ENCODE measurements at regions not wholly inside any gene's neighbourhood (a gene's known extent, or its start where the extent isn't known, plus 50 kb on each side); places are given as distances from the start of the nearest gene placed in this dataset.

- H3K27ac Mint-ChIP-seq: no peak overlapping the region
Observed at GRCh38 chr9:103730866-103731265, 363.2 kb upstream of the SMC2 start.

GRCh38 chr9:103731541-103731940, 362.6 kb upstream of the SMC2 start:
- intact Hi-C loops (cut with micrococcal nuclease): no loop called here
- Mint-ChIP-seq H3K27ac (no peak overlapping the region), H3K4me3 (no peak overlapping the region), H3K4me1 (no peaks in the 10 kb centered on the region), H3K36me3 (ENCODE audit: low read depth) (no peaks in the 10 kb centered on the region), H3K27me3 (no peaks in the 10 kb centered on the region), H3K9me3 (no peaks in the 10 kb centered on the region)
- no peak for DNase-seq

More at GRCh38 chr9:103730866-103731265, 363.2 kb upstream of the SMC2 start:
- no peaks in the 10 kb centered on the region for H3K27me3 Mint-ChIP-seq
- no peaks in the 10 kb centered on the region for H3K4me1 Mint-ChIP-seq
- no peaks in the 10 kb centered on the region for H3K9me3 Mint-ChIP-seq
- no peak overlapping the region for H3K4me3 Mint-ChIP-seq
- intact Hi-C loops (cut with micrococcal nuclease): no loop called here
- no peaks in the 10 kb centered on the region for H3K36me3 Mint-ChIP-seq (ENCODE audit: low read depth)
- DNase-seq: no peak

DNA sequence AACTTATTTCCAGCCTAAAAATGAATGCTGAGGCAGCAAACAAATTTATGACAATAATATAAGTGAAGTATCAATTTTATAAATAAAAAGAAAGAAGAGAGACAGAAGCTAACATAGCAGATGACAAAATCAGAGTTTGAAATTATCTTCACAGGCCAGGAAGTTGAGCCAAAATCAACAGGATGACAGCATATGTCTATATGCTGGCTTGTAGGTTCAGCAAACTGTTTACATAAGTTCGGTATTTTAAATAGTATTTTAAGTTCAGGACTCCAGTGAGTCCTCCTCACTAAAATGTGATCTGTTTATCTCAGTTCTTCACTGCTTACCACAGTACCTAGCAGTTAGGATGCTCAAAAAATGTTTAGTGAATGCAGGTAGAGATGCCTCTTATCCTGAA, 359.6 kb upstream of the SMC2 start:
- no peak for DNase-seq
- intact Hi-C loops (cut with micrococcal nuclease): no loop called here
- Mint-ChIP-seq H3K27ac (no peak overlapping the region), H3K4me1 (no peaks in the 10 kb centered on the region), H3K9me3 (no peaks in the 10 kb centered on the region), H3K27me3 (no peaks in the 10 kb centered on the region), H3K4me3 (no peak overlapping the region), H3K36me3 (ENCODE audit: low read depth) (no peaks in the 10 kb centered on the region)

GRCh38 chr9:103755441-103755840, 338.7 kb upstream of the SMC2 start:
- no peak for DNase-seq
- intact Hi-C loops (cut with micrococcal nuclease): no loop called here
- no peak overlapping the region for H3K27ac Mint-ChIP-seq
- no peak overlapping the region for H3K4me3 Mint-ChIP-seq
- no peaks in the 10 kb centered on the region for H3K9me3 Mint-ChIP-seq
- no peaks in the 10 kb centered on the region for H3K27me3 Mint-ChIP-seq
- no peaks in the 10 kb centered on the region for H3K36me3 Mint-ChIP-seq (ENCODE audit: low read depth)
- no peaks in the 10 kb centered on the region for H3K4me1 Mint-ChIP-seq

DNA sequence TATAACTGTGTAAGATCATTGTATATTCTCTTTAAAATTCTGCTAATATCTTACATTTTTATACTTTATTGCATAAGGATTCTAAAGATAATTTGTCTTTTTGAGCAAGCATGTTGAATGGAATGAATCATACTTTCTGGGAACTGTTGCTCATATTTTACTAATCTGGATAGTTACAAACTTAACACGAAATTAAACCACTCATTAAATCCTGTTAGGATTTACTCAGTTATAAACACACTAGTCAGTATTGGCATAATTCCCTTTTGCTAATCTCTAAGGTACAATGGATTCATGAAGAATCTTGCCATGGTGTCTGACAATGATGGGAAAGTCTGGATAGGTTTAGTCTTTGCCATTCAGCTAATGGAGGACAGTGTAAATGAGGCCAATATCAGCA, 338.1 kb upstream of the SMC2 start:
- H3K27ac Mint-ChIP-seq: no peak overlapping the region
- no peaks in the 10 kb centered on the region for H3K27me3 Mint-ChIP-seq
- intact Hi-C loops (cut with micrococcal nuclease): no loop called here
- no peak for DNase-seq
- H3K4me1 Mint-ChIP-seq: no peaks in the 10 kb centered on the region
- no peaks in the 10 kb centered on the region for H3K36me3 Mint-ChIP-seq (ENCODE audit: low read depth)
- H3K9me3 Mint-ChIP-seq: no peaks in the 10 kb centered on the region
- no peak overlapping the region for H3K4me3 Mint-ChIP-seq

DNA sequence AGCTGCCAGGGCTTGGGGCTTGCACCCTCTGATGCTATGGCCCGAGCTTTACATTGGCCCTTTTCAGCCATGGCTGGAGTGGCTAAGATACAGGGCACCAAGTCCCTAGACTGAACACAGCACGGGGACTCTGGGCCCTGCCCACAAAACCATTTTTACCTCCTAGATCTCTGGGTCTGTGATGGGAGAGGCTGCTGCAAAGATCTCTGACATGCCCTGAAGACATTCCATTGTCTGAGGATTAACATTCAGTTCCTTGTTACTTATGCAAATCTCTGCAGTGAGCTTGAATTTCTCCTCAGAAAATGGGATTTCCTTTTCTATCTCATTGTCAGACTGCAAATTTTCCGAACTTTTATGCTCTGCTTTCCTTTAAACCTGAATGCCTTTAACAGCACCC, 337.0 kb upstream of the SMC2 start:
- Mint-ChIP-seq H3K4me3 (no peak overlapping the region), H3K9me3 (no peaks in the 10 kb centered on the region), H3K27ac (no peak overlapping the region), H3K36me3 (ENCODE audit: low read depth) (no peaks in the 10 kb centered on the region), H3K27me3 (no peaks in the 10 kb centered on the region), H3K4me1 (no peaks in the 10 kb centered on the region)
- intact Hi-C loops (cut with micrococcal nuclease): no loop called here
- DNase-seq: no peak

GRCh38 chr9:103761466-103761865, 332.6 kb upstream of the SMC2 start:
- H3K27me3 Mint-ChIP-seq: no peaks in the 10 kb centered on the region

GRCh38 chr9:103789686-103790085, 304.4 kb upstream of the SMC2 start:
- no peaks in the 10 kb centered on the region for H3K4me1 Mint-ChIP-seq
- intact Hi-C loops (cut with micrococcal nuclease): loop anchor here (10.0 kb wide), 1 partner anchor 955 kb away; the partner anchor contains the start of gene NIPSNAP3A
- no peaks in the 10 kb centered on the region for H3K9me3 Mint-ChIP-seq
- H3K27me3 Mint-ChIP-seq: no peaks in the 10 kb centered on the region
- no peaks in the 10 kb centered on the region for H3K36me3 Mint-ChIP-seq (ENCODE audit: low read depth)
- no peak overlapping the region for H3K27ac Mint-ChIP-seq
- no peak overlapping the region for H3K4me3 Mint-ChIP-seq
- DNase-seq: no peak

More at GRCh38 chr9:103761466-103761865, 332.6 kb upstream of the SMC2 start:
- Mint-ChIP-seq H3K9me3 (no peaks in the 10 kb centered on the region), H3K4me1 (no peaks in the 10 kb centered on the region), H3K27ac (no peak overlapping the region), H3K4me3 (no peak overlapping the region), H3K36me3 (ENCODE audit: low read depth) (no peaks in the 10 kb centered on the region)
- no peak for DNase-seq
- intact Hi-C loops (cut with micrococcal nuclease): no loop called here

GRCh38 chr9:103798620-103799019, 295.5 kb upstream of the SMC2 start:
- peak; percentile 62 for DNase-seq
- intact Hi-C loops (cut with micrococcal nuclease): loop anchor here (2.0 to 10.0 kb wide), 2 partner anchors 294 to 946 kb away; partner anchors contain the start of gene NIPSNAP3A
- H3K36me3 Mint-ChIP-seq (ENCODE audit: low read depth): no peaks in the 10 kb centered on the region
- peaks cover 5% of the 10 kb centered on the region for H3K4me1 Mint-ChIP-seq
- no peaks in the 10 kb centered on the region for H3K27me3 Mint-ChIP-seq
- H3K27ac Mint-ChIP-seq: no peak overlapping the region
- no peaks in the 10 kb centered on the region for H3K9me3 Mint-ChIP-seq
- H3K4me3 Mint-ChIP-seq: no peak overlapping the region

- no peak overlapping the region for H3K27ac Mint-ChIP-seq
- peaks cover 5% of the 10 kb centered on the region for H3K4me1 Mint-ChIP-seq
- no peak for DNase-seq
- no peaks in the 10 kb centered on the region for H3K9me3 Mint-ChIP-seq
- intact Hi-C loops (cut with micrococcal nuclease): loop anchor here (2.0 to 10.0 kb wide), 2 partner anchors 293 to 945 kb away; partner anchors contain the start of gene NIPSNAP3A
- H3K36me3 Mint-ChIP-seq (ENCODE audit: low read depth): no peaks in the 10 kb centered on the region
- H3K27me3 Mint-ChIP-seq: no peaks in the 10 kb centered on the region
- no peak overlapping the region for H3K4me3 Mint-ChIP-seq
Observed at GRCh38 chr9:103799959-103800358, 294.1 kb upstream of the SMC2 start.

GRCh38 chr9:103802068-103802467, 292.0 kb upstream of the SMC2 start:
- intact Hi-C loops (cut with micrococcal nuclease): no loop called here
- peaks cover 5% of the 10 kb centered on the region for H3K4me1 Mint-ChIP-seq
- no peaks in the 10 kb centered on the region for H3K27me3 Mint-ChIP-seq
- no peaks in the 10 kb centered on the region for H3K9me3 Mint-ChIP-seq
- no peak for DNase-seq
- no peaks in the 10 kb centered on the region for H3K36me3 Mint-ChIP-seq (ENCODE audit: low read depth)
- no peak overlapping the region for H3K4me3 Mint-ChIP-seq
- H3K27ac Mint-ChIP-seq: no peak overlapping the region

- Mint-ChIP-seq H3K27me3 (no peaks in the 10 kb centered on the region), H3K27ac (no peak overlapping the region), H3K4me1 (peaks cover 5% of the 10 kb centered on the region), H3K9me3 (no peaks in the 10 kb centered on the region), H3K36me3 (ENCODE audit: low read depth) (no peaks in the 10 kb centered on the region), H3K4me3 (no peak overlapping the region)
- intact Hi-C loops (cut with micrococcal nuclease): no loop called here
- DNase-seq: no peak
Observed at GRCh38 chr9:103803245-103803644, 290.9 kb upstream of the SMC2 start.

DNA sequence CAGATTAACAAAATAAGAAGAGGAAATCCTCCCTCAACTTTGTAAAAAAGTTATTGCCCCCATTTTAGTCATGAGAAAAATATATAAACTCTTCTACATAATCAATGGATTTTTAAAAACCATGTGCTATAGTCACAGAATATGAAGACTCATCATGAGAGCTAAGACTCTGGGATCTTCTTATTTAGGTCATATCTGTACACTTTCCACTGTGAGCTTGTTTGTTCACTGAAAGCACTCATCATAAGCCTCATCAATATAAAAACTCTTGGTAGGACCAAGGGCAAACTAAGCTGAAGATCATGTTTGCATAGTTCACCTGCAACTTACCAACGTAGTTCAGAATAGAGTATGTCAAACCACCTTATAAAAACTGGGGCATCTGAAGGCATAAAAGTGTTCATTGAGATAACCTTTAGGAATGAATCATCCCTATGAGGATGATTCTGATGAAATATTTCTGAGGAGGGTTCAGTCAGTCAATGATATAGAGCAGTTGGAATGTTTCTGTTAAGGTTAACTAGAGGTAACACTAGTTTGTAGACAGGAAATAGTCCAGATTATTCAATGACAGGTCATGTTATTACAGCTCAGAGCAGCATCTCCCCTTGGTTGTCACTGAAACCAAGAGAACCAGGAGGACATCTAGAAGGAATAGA, 289.9 kb upstream of the SMC2 start:
- H3K9me3 Mint-ChIP-seq: no peaks in the 10 kb centered on the region
- H3K4me1 Mint-ChIP-seq: no peaks in the 10 kb centered on the region
- intact Hi-C loops (cut with micrococcal nuclease): no loop called here
- H3K27ac Mint-ChIP-seq: no peak overlapping the region
- no peaks in the 10 kb centered on the region for H3K36me3 Mint-ChIP-seq (ENCODE audit: low read depth)
- H3K4me3 Mint-ChIP-seq: no peak overlapping the region
- DNase-seq: no peak
- no peaks in the 10 kb centered on the region for H3K27me3 Mint-ChIP-seq

DNA sequence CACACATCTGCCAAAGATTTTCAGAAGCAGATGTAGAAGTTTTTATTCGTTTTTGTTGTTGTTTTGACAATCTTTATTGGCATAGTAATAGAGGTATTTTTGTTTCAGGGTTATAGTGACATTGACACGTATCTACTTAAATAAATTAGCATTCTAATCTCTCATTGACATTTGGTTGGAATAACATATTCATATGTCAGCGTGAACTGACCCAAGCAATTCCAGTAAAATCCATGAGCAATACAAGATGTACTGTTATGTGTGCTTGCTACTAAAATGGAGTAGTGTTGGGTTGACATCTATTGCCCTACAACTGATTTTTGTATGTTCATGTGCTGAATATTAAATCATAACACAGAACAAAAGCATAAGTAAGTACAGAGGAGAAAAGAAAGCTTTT, 284.4 kb upstream of the SMC2 start:
- intact Hi-C loops (cut with micrococcal nuclease): no loop called here
- no peaks in the 10 kb centered on the region for H3K9me3 Mint-ChIP-seq
- no peak overlapping the region for H3K27ac Mint-ChIP-seq
- H3K4me3 Mint-ChIP-seq: no peak overlapping the region
- no peaks in the 10 kb centered on the region for H3K4me1 Mint-ChIP-seq
- no peaks in the 10 kb centered on the region for H3K27me3 Mint-ChIP-seq
- H3K36me3 Mint-ChIP-seq (ENCODE audit: low read depth): no peaks in the 10 kb centered on the region
- no peak for DNase-seq

DNA sequence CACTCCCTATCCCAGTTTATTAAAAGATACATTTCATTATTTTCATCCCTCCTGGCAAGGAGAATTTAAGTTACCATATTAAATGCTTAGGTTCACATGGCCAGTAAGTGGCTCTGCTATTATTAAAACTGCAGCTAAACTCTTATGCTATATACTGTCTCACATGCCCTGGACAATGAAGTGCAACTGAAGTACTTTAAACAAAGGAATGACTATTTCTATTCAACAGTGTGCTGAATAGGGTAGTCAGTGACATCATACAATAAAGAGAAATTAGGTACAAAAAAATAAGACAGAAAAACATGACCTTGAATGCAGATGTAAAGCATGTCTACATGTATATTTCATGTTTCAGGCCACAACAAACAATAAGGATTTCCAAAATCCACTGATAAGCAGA, 282.6 kb upstream of the SMC2 start:
- intact Hi-C loops (cut with micrococcal nuclease): no loop called here
- H3K27ac Mint-ChIP-seq: no peak overlapping the region
- no peaks in the 10 kb centered on the region for H3K9me3 Mint-ChIP-seq
- H3K36me3 Mint-ChIP-seq (ENCODE audit: low read depth): no peaks in the 10 kb centered on the region
- H3K4me1 Mint-ChIP-seq: no peaks in the 10 kb centered on the region
- H3K27me3 Mint-ChIP-seq: no peaks in the 10 kb centered on the region
- no peak overlapping the region for H3K4me3 Mint-ChIP-seq
- DNase-seq: no peak
